GM18858 (cell line): ENCODE measurements at regions not wholly inside any gene's neighbourhood (a gene's known extent, or its start where the extent isn't known, plus 50 kb on each side); places are given as distances from the start of the nearest gene placed in this dataset.

Experiments used
- ATAC-seq: cut with Tn5 transposase; IDR thresholded peaks from one replicate; pipeline ENCODE4 v1.9.1; 2021; ENCODE audit not compliant: unreplicated experiment

GRCh38 chrX:100512471-100512870 lies 72.3 kb upstream of the TNMD start:
- ATAC-seq = peak; percentile 63

- no peak for ATAC-seq
Measured at GRCh38 chrX:100494646-100495370, 84.7 kb upstream of the PCDH19 start.

GRCh38 chrX:100491174-100491573 lies 81.1 kb upstream of the PCDH19 start:
- no peak for ATAC-seq

- ATAC-seq = no peak
Measured at GRCh38 chrX:100487795-100488194, 77.7 kb upstream of the PCDH19 start.

- no peak for ATAC-seq
Measured at GRCh38 chrX:100484971-100485370, 74.9 kb upstream of the PCDH19 start.

- no peak for ATAC-seq
Measured at GRCh38 chrX:100479329-100479728, 69.3 kb upstream of the PCDH19 start.

- ATAC-seq = no peak
Measured at GRCh38 chrX:100478714-100479306, 68.7 kb upstream of the PCDH19 start.

- no peak for ATAC-seq
Measured at GRCh38 chrX:100477958-100478357, 67.9 kb upstream of the PCDH19 start.

- ATAC-seq = no peak
Measured at GRCh38 chrX:100477467-100477866, 67.4 kb upstream of the PCDH19 start.
